ENCODE measurements at regions not wholly inside any gene's neighbourhood (a gene's known extent, or its start where the extent isn't known, plus 50 kb on each side); places are given as distances from the start of the nearest gene placed in this dataset.

- Histone ChIP-seq H3K9me3 (no peaks in the 10 kb centered on the region), H3K27me3 (no peaks in the 10 kb centered on the region), H3K4me3 (ENCODE audit: low read depth, low read length) (no peak overlapping the region), H3K4me1 (no peaks in the 10 kb centered on the region), H3K36me3 (no peaks in the 10 kb centered on the region)
- DNase-seq = no peak
- TF ChIP-seq CTCF (IDR thresholded peaks at IDR 0.05; ENCODE audit: low read depth, low read length) = no peak
Observed at GRCh38 chr10:108515821-108516220, 1351.3 kb upstream of the SORCS1 start.

GRCh38 chr10:108500396-108500795 lies 1335.9 kb upstream of the SORCS1 start:
- Histone ChIP-seq H3K4me1 (no peaks in the 10 kb centered on the region), H3K4me3 (ENCODE audit: low read depth, low read length) (no peak overlapping the region), H3K27me3 (no peaks in the 10 kb centered on the region), H3K9me3 (no peaks in the 10 kb centered on the region), H3K36me3 (no peaks in the 10 kb centered on the region)
- TF ChIP-seq CTCF (IDR thresholded peaks at IDR 0.05; ENCODE audit: low read depth, low read length) = no peak
- DNase-seq = no peak

- no peak for DNase-seq
Observed at GRCh38 chr10:108496106-108496505, 1331.6 kb upstream of the SORCS1 start.

DNA sequence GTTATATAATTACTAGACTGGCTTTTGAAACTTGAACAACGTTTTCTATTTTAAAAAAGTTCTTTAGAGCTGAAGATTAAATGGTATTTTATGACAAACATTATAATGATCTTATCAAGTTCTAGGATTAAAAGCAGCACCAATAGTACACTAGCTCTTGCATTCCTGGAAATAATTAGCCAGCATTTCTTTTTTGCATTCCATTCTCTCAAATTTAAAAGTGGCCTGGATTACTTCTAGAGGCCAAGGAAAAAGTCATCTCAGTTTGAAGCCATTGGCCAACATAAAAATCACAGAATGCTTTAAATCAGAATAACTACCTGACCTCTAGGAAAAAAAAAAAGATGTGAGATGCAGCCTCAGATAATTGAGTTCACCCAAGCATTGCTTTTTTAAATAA lies 1326.4 kb upstream of the SORCS1 start:
- DNase-seq = no peak
- Histone ChIP-seq H3K4me1 (no peaks in the 10 kb centered on the region), H3K36me3 (no peaks in the 10 kb centered on the region), H3K4me3 (ENCODE audit: low read depth, low read length) (no peak overlapping the region), H3K27me3 (no peaks in the 10 kb centered on the region), H3K9me3 (no peaks in the 10 kb centered on the region)
- TF ChIP-seq CTCF (IDR thresholded peaks at IDR 0.05; ENCODE audit: low read depth, low read length) = no peak

More at GRCh38 chr10:108496106-108496505, 1331.6 kb upstream of the SORCS1 start:
- no peak for TF ChIP-seq CTCF (IDR thresholded peaks at IDR 0.05; ENCODE audit: low read depth, low read length)
- Histone ChIP-seq H3K4me1 (no peaks in the 10 kb centered on the region), H3K9me3 (no peaks in the 10 kb centered on the region), H3K27me3 (no peaks in the 10 kb centered on the region), H3K36me3 (no peaks in the 10 kb centered on the region), H3K4me3 (ENCODE audit: low read depth, low read length) (no peak overlapping the region)

DNA sequence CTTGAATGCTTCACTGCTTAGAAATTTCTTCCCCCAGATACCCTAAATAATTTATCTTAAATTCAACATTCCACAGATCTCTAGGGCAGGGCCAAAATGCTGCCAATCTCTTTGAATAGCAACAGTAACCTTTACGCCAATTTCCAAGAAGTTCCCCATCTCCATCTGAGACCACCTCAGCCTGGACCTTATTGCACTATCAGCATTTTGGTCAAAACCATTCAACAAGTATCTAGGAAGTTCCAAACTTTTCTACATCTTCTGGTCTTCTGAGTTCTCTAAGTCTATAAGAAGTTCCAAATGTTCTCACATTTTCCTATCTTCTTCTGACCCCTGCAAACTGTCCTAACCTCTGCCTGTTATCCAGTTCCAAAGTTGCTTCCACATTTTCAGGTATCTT lies 1306.9 kb upstream of the SORCS1 start:
- Histone ChIP-seq H3K4me3 (ENCODE audit: low read depth, low read length) (no peak overlapping the region), H3K9me3 (no peaks in the 10 kb centered on the region), H3K36me3 (no peaks in the 10 kb centered on the region), H3K27me3 (no peaks in the 10 kb centered on the region), H3K4me1 (no peaks in the 10 kb centered on the region)
- DNase-seq = no peak
- no peak for TF ChIP-seq CTCF (IDR thresholded peaks at IDR 0.05; ENCODE audit: low read depth, low read length)

- Histone ChIP-seq H3K27me3 (no peaks in the 10 kb centered on the region), H3K36me3 (no peaks in the 10 kb centered on the region), H3K9me3 (no peaks in the 10 kb centered on the region), H3K4me3 (ENCODE audit: low read depth, low read length) (no peak overlapping the region), H3K4me1 (no peaks in the 10 kb centered on the region)
- no peak for TF ChIP-seq CTCF (IDR thresholded peaks at IDR 0.05; ENCODE audit: low read depth, low read length)
- DNase-seq = no peak
Observed at GRCh38 chr10:108469940-108470339, 1305.4 kb upstream of the SORCS1 start.
